K562 (cell line): ENCODE measurements at regions not wholly inside any gene's neighbourhood (a gene's known extent, or its start where the extent isn't known, plus 50 kb on each side); places are given as distances from the start of the nearest gene placed in this dataset.

Experiments
- ATAC-seq: fragments of 200-7000 bp; cut with Tn5 transposase; 3 replicates; pipeline ENCODE4 v1.9.1; 2020; ENCODE audit warnings: moderate library complexity
- BruUV-seq: library from RNA; stranded (reverse); fragments of 400-500 nt; replicated peaks from 2 replicates; lab custom pipeline; 2021; lab: Mats Ljungman, UMichigan
- CTCF ChIA-PET: fragments of 300-600 bp; formaldehyde crosslinking; extraction: SDS; loops from one replicate; lab custom pipeline; 2021; ENCODE audit warnings: low intra/inter-chr PET ratio; lab: Yijun Ruan, JAX
- POLR2A ChIA-PET: fragments of 300-600, 350-650 bp; sonication (Branson Sonifier 250); formaldehyde crosslinking; extraction: SDS; loops from one replicate; lab custom pipeline; 2021; ENCODE audit warnings: antibody characterized with exemption, inconsistent platforms; lab: Yijun Ruan, JAX
- DNase-seq, 4 experiments: peaks; one replicate each; pipeline versions ENCODE4 v3.0.0 to v3.0.0-alpha.2; 2011 to 2018; ENCODE audit warnings: low spot score in 3 of 4, mixed read lengths in 3 of 4; ENCODE audit errors: extremely low read depth in 1 of 4
- FAIRE-seq: peaks from 2 replicates; lab custom pipeline; 2011; peaks lifted over from hg19 to GRCh38; lab: Jason Lieb, UNC
- H2AFZ ChIP-seq: 2 replicates; pipeline ENCODE4 v1.6.0; 2011; ENCODE audit warnings: low read depth, low read length, control low read depth, inconsistent platforms
- H3K27ac ChIP-seq: fragments of 200-600 bp; 3 replicates; pipeline ENCODE4 v1.8.0; 2011; ENCODE audit warnings: low read depth, mild to moderate bottlenecking, control low read depth, inconsistent platforms, low read length, moderate library complexity, mixed read lengths; ENCODE audit errors: extremely low read depth
- H3K27me3 ChIP-seq, 2 experiments: fragments of 300-600 bp in 1 of 2; 2 replicates in 1 of 2; 3 replicates in 1 of 2; pipeline versions ENCODE4 v1.6.0 to v1.8.0; 2011; ENCODE audit warnings: inconsistent platforms in 2 of 2, low read length in 2 of 2, mild to moderate bottlenecking in 1 of 2, mixed read lengths in 1 of 2, moderate library complexity in 1 of 2; ENCODE audit not compliant: control insufficient read depth in 2 of 2, insufficient read depth in 2 of 2
- H3K36me3 ChIP-seq: fragments of 300-600 bp; 3 replicates; pipeline ENCODE4 v1.8.0; 2011; ENCODE audit warnings: mild to moderate bottlenecking, low read length, inconsistent platforms; ENCODE audit not compliant: control insufficient read depth, insufficient read depth
- H3K4me1 ChIP-seq, 2 experiments: fragments of 200-600 bp in 1 of 2; replicated peaks in 1 of 2; 2 replicates in 1 of 2; 3 replicates in 1 of 2; pipeline versions ENCODE4 v1.5.1 to v1.8.0; 2011; ENCODE audit warnings: inconsistent platforms in 2 of 2, low read length in 2 of 2, mild to moderate bottlenecking in 1 of 2, mixed read lengths in 1 of 2, moderate library complexity in 1 of 2; ENCODE audit not compliant: control insufficient read depth in 2 of 2, insufficient read depth in 2 of 2
- H3K4me2 ChIP-seq: 2 replicates; pipeline ENCODE4 v1.6.1; 2011; ENCODE audit warnings: low read length, control low read depth, inconsistent platforms, mixed read lengths; ENCODE audit not compliant: insufficient read depth
- H3K4me3 ChIP-seq: fragments of 200-600 bp; sonication (generic), shearing (Covaris generic); 2 replicates; pipeline ENCODE4 v1.5.1; 2016; ENCODE audit warnings: control low read depth, inconsistent platforms
- H3K79me2 ChIP-seq: fragments of 200-600 bp; 3 replicates; pipeline ENCODE4 v1.8.0; 2011; ENCODE audit warnings: low read length, inconsistent platforms; ENCODE audit not compliant: control insufficient read depth, insufficient read depth
- H3K9ac ChIP-seq, 2 experiments: 2 replicates each; pipeline versions ENCODE4 v1.6.0 to v1.6.1; 2011; ENCODE audit warnings: low read depth in 2 of 2, low read length in 2 of 2, control low read depth in 1 of 2, inconsistent platforms in 1 of 2, mild to moderate bottlenecking in 1 of 2, mixed read lengths in 1 of 2; ENCODE audit not compliant: insufficient read depth in 1 of 2
- H3K9me1 ChIP-seq: one replicate; pipeline ENCODE4 v1.6.0; 2011; ENCODE audit warnings: inconsistent platforms, mild to moderate bottlenecking, low read length, moderate library complexity; ENCODE audit not compliant: control insufficient read depth, insufficient read depth
- H3K9me3 ChIP-seq: replicated peaks from 2 replicates; pipeline ENCODE4 v1.5.1; 2011; ENCODE audit warnings: low read depth, low read length, inconsistent platforms; ENCODE audit not compliant: control insufficient read depth, insufficient read depth
- H4K20me1 ChIP-seq: replicated peaks from 2 replicates; pipeline ENCODE4 v1.6.1; 2011; ENCODE audit warnings: low read length, inconsistent platforms, mixed read lengths; ENCODE audit not compliant: control insufficient read depth, insufficient read depth
- CSDE1 ChIP-seq, 2 experiments: fragments of 450-650 bp; IDR thresholded peaks; 2 replicates each; pipeline ENCODE4 v1.6.1; 2016; ENCODE audit warnings: mild to moderate bottlenecking in 1 of 2
- PATZ1 ChIP-seq: fragments of 250-450 bp; sonication (Bioruptor Pico); IDR thresholded peaks from 2 replicates; pipeline ENCODE4 v1.5.0; 2020; ENCODE audit warnings: mild to moderate bottlenecking, borderline replicate concordance
- RFX1 ChIP-seq: fragments of 450-650 bp; IDR thresholded peaks from 2 replicates; pipeline ENCODE4 v1.6.1; 2016; ENCODE audit warnings: mild to moderate bottlenecking, moderate library complexity
- ZNF263 ChIP-seq: sonication (generic); formaldehyde crosslinking; IDR thresholded peaks from 2 replicates; pipeline ENCODE4 v1.8.0; 2022; ENCODE audit warnings: mild to moderate bottlenecking, missing genetic modification reagents, borderline replicate concordance
- ZNF586 ChIP-seq: fragments of 450-650 bp; formaldehyde crosslinking; conservative IDR thresholded peaks from 2 replicates; pipeline ENCODE4 v1.4.0; 2020; ENCODE audit warnings: mild to moderate bottlenecking, moderate library complexity
- ZNF75A ChIP-seq: fragments of 450-650 bp; formaldehyde crosslinking; IDR thresholded peaks from 2 replicates; pipeline ENCODE4 v1.4.0; 2020; ENCODE audit warnings: mild to moderate bottlenecking
- WGBS: fragments of 100-300 bp; shearing (Covaris generic); methylation state at CpG from one replicate; pipeline ENCODE4 v1.1.6; 2016; ENCODE audit warnings: low coverage, mixed read lengths; ENCODE audit not compliant: insufficient coverage; ENCODE audit errors: missing lambda C conversion rate; 5-methylcytosine and 5-hydroxymethylcytosine counted together
- in situ Hi-C: fragments of 300-500 bp; cut with MboI; formaldehyde crosslinking; loops from 4 replicates; pipeline ENCODE4 v1.15.0; 2018; ENCODE audit warnings: inconsistent platforms, mixed read lengths
- intact Hi-C: fragments of 100-400 bp; cut with micrococcal nuclease; formaldehyde crosslinking; loops from 2 replicates; pipeline ENCODE4 v1.14.2; 2022

- DNase-seq: no peak
- in situ Hi-C loops: no loop called here
- H3K9ac ChIP-seq: no peak overlapping the region
- no peaks in the 10 kb centered on the region for H3K36me3 ChIP-seq
- no peak overlapping the region for H3K4me2 ChIP-seq
- H3K9me1 ChIP-seq: no peaks in the 10 kb centered on the region
- BruUV-seq: no TSS peak
- no peak overlapping the region for H3K4me3 ChIP-seq
- 0% methylated on average over 4 of the region's 4 CpGs for WGBS
- H2AFZ ChIP-seq: no peak overlapping the region
- no peaks in the 10 kb centered on the region for H3K9me3 ChIP-seq
- H3K27ac ChIP-seq: no peak overlapping the region
- no peak for TF ChIP-seq ZNF75A
- TF ChIP-seq, all 486 proteins: peak for 0
- FAIRE-seq (no peak), ATAC-seq (no peak)
- H3K79me2 ChIP-seq: no peaks in the 10 kb centered on the region
- no peaks in the 10 kb centered on the region for H3K4me1 ChIP-seq
- no peaks in the 10 kb centered on the region for H3K27me3 ChIP-seq
- ChIA-PET CTCF (no interaction called here), POLR2A (no interaction called here)
- H4K20me1 ChIP-seq: no peaks in the 10 kb centered on the region
- intact Hi-C loops: no loop called here
These were observed 461.2 kb downstream of the FLRT2 start for GRCh38 chr14:85991156-85991555.

- no peaks in the 10 kb centered on the region for H3K79me2 ChIP-seq
- no peak overlapping the region for H3K27ac ChIP-seq
- CTCF ChIA-PET: no interaction called here
- no peak for ATAC-seq
- FAIRE-seq: no peak
- intact Hi-C loops: no loop called here
- no peaks in the 10 kb centered on the region for H3K9me1 ChIP-seq
- no peak overlapping the region for H3K9ac ChIP-seq
- H4K20me1 ChIP-seq: no peaks in the 10 kb centered on the region
- no peak overlapping the region for H3K4me2 ChIP-seq
- no peak overlapping the region for H2AFZ ChIP-seq
- POLR2A ChIA-PET: no interaction called here
- no peaks in the 10 kb centered on the region for H3K36me3 ChIP-seq
- in situ Hi-C loops: no loop called here
- no peaks in the 10 kb centered on the region for H3K4me1 ChIP-seq
- no peaks in the 10 kb centered on the region for H3K9me3 ChIP-seq
- BruUV-seq: no TSS peak
- DNase-seq: no peak
- no peaks in the 10 kb centered on the region for H3K27me3 ChIP-seq
- no peak overlapping the region for H3K4me3 ChIP-seq
- WGBS: 7% methylated on average over 5 of the region's 5 CpGs
- no peak for TF ChIP-seq CSDE1 (IDR thresholded peaks at IDR 0.05)
- no peak for TF ChIP-seq ZNF263 (CRISPR knock-in tag)
- no peak for TF ChIP-seq RFX1
- TF ChIP-seq ZNF586: no peak
- TF ChIP-seq PATZ1 (CRISPR knock-in tag): no peak
These were observed 458.0 kb downstream of the FLRT2 start for GRCh38 chr14:85987907-85988306.
